Prostate gland (tissue), 2 donors: ENCODE measurements at regions not wholly inside any gene's neighbourhood (a gene's known extent, or its start where the extent isn't known, plus 50 kb on each side); places are given as distances from the start of the nearest gene placed in this dataset.

Experiments used
- CTCF ChIP-seq, 4 experiments: fragments of 200-600 bp in 2 of 4; fragments of 450-650 bp in 2 of 4; sonication (generic) in 2 of 4; IDR thresholded peaks; 1 replicate in 3 of 4; 2 replicates in 1 of 4; pipeline ENCODE4 v1.5.1; 2016 to 2019; ENCODE audit warnings: antibody characterized with exemption in 4 of 4, mild to moderate bottlenecking in 2 of 4, moderate library complexity in 2 of 4
- POLR2A ChIP-seq: fragments of 450-650 bp; IDR thresholded peaks from one replicate; pipeline ENCODE4 v1.6.1; 2016; ENCODE audit warnings: antibody characterized with exemption, mild to moderate bottlenecking
- POLR2AphosphoS5 ChIP-seq: sonication (generic); formaldehyde crosslinking; IDR thresholded peaks from one replicate; pipeline ENCODE4 v1.6.1; 2017; ENCODE audit warnings: antibody characterized with exemption

GRCh38 chr20:57904314-57905105, 194.7 kb upstream of the PMEPA1 start:
- TF ChIP-seq CTCF (IDR thresholded peaks at IDR 0.05) (no peak), POLR2AphosphoS5 (no peak), POLR2A (no peak)
